ENCODE measurements at regions not wholly inside any gene's neighbourhood (a gene's known extent, or its start where the extent isn't known, plus 50 kb on each side); places are given as distances from the start of the nearest gene placed in this dataset.

- TF ChIP-seq CTCF (IDR thresholded peaks at IDR 0.05; ENCODE audit: insufficient read depth, low read depth, low read length, missing control alignments) = no peak
- no peak for DNase-seq (ENCODE audit: low read depth)
- no peak overlapping the region for H3K4me3 ChIP-seq (ENCODE audit: low read depth, low read length)
Observed at GRCh38 chrX:9144701-9145241, 110.8 kb upstream of the FAM9B start.

- no peak for DNase-seq (ENCODE audit: low read depth)
- TF ChIP-seq CTCF (IDR thresholded peaks at IDR 0.05; ENCODE audit: insufficient read depth, low read depth, low read length, missing control alignments) = no peak
- H3K4me3 ChIP-seq (ENCODE audit: low read depth, low read length) = no peak overlapping the region
Observed at GRCh38 chrX:9146657-9147056, 112.7 kb upstream of the FAM9B start.

DNA sequence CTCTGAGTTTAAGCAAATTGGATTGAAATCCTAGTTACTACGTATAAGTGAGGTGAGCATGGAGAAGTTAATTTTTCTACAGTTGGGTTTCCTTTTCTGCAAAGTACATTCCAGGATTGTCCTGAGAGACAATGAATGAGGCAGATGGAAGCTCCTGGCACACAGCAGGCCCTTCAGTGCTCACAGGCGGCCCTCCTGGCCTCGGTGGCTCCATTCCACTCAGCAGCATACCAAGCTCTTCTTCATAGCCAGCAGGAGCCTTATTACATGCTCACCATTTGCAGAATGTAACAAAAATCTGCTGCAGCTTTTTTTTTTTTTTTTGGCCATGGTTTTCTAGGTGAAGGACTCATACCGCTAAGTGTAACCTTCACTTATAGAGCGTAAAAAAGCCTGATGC, 113.2 kb upstream of the FAM9B start:
- DNase-seq (ENCODE audit: low read depth) = no peak
- H3K4me3 ChIP-seq (ENCODE audit: low read depth, low read length) = no peak overlapping the region
- no peak for TF ChIP-seq CTCF (IDR thresholded peaks at IDR 0.05; ENCODE audit: insufficient read depth, low read depth, low read length, missing control alignments)

- TF ChIP-seq CTCF (IDR thresholded peaks at IDR 0.05; ENCODE audit: insufficient read depth, low read depth, low read length, missing control alignments) = no peak
- no peak overlapping the region for H3K4me3 ChIP-seq (ENCODE audit: low read depth, low read length)
- no peak for DNase-seq (ENCODE audit: low read depth)
Observed at GRCh38 chrX:9147726-9148125, 113.8 kb upstream of the FAM9B start.

- H3K4me3 ChIP-seq (ENCODE audit: low read depth, low read length) = no peak overlapping the region
- DNase-seq (ENCODE audit: low read depth) = no peak
- TF ChIP-seq CTCF (IDR thresholded peaks at IDR 0.05; ENCODE audit: insufficient read depth, low read depth, low read length, missing control alignments) = no peak
Observed at GRCh38 chrX:9148615-9149399, 114.9 kb upstream of the FAM9B start.

GRCh38 chrX:9149501-9150245, 115.7 kb upstream of the FAM9B start:
- DNase-seq (ENCODE audit: low read depth) = no peak
- no peak overlapping the region for H3K4me3 ChIP-seq (ENCODE audit: low read depth, low read length)
- TF ChIP-seq CTCF (IDR thresholded peaks at IDR 0.05; ENCODE audit: insufficient read depth, low read depth, low read length, missing control alignments) = no peak
